ENCODE measurements at regions not wholly inside any gene's neighbourhood (a gene's known extent, or its start where the extent isn't known, plus 50 kb on each side); places are given as distances from the start of the nearest gene placed in this dataset.
"Not testable (repeated sequence)": the region's sequence is repeated elsewhere in the genome, so short reads cannot be mapped to it uniquely, and the experiment has no call there.

- TF ChIP-seq EP300 (IDR thresholded peaks at IDR 0.05) (no peak), POLR2AphosphoS5 (IDR thresholded peaks at IDR 0.05) (no peak), POLR2A (IDR thresholded peaks at IDR 0.05) (no peak), CTCF (IDR thresholded peaks at IDR 0.05) (no peak)
- Histone ChIP-seq H3K27ac (no peak overlapping the region), H3K27me3 (no peaks in the 10 kb centered on the region), H3K4me3 (no peak overlapping the region), H3K9me3 (no peaks in the 10 kb centered on the region), H3K36me3 (no peaks in the 10 kb centered on the region), H3K4me1 (no peaks in the 10 kb centered on the region)
- ATAC-seq = no peak
- 68 to 81% methylated on average over 2 of the region's 2 CpGs for WGBS, 2 donors (ENCODE audit: low coverage in 1 of 2)
Observed at GRCh38 chr11:90699791-90700400, 477.0 kb upstream of the CHORDC1 start.

- Histone ChIP-seq H3K4me1 (no peaks in the 10 kb centered on the region), H3K36me3 (no peaks in the 10 kb centered on the region), H3K27ac (no peak overlapping the region), H3K27me3 (no peaks in the 10 kb centered on the region), H3K4me3 (no peak overlapping the region), H3K9me3 (no peaks in the 10 kb centered on the region)
- TF ChIP-seq POLR2AphosphoS5 (IDR thresholded peaks at IDR 0.05) (no peak), CTCF (IDR thresholded peaks at IDR 0.05) (no peak), EP300 (IDR thresholded peaks at IDR 0.05) (no peak), POLR2A (IDR thresholded peaks at IDR 0.05) (no peak)
- no peak for ATAC-seq
Observed at GRCh38 chr11:90698238-90698637, 475.4 kb upstream of the CHORDC1 start.

GRCh38 chr11:90675496-90675895 lies 452.6 kb upstream of the CHORDC1 start:
- not testable (repeated sequence) for H3K4me1 ChIP-seq, H3K36me3 ChIP-seq, H3K27me3 ChIP-seq, H3K9me3 ChIP-seq, ATAC-seq, H3K4me3 ChIP-seq, H3K27ac ChIP-seq
- WGBS, 2 donors (ENCODE audit: low coverage in 1 of 2) = no CpG with 5 or more reads among the region's 1 CpG

GRCh38 chr11:90669094-90669493 lies 446.2 kb upstream of the CHORDC1 start:
- ATAC-seq = no peak
- H3K27ac ChIP-seq = no peak overlapping the region
- no peaks in the 10 kb centered on the region for H3K36me3 ChIP-seq
- TF ChIP-seq EP300 (IDR thresholded peaks at IDR 0.05) (no peak), POLR2A (IDR thresholded peaks at IDR 0.05) (no peak), CTCF (IDR thresholded peaks at IDR 0.05) (no peak), POLR2AphosphoS5 (IDR thresholded peaks at IDR 0.05) (no peak)
- H3K9me3 ChIP-seq = no peaks in the 10 kb centered on the region
- WGBS, 2 donors (ENCODE audit: low coverage in 1 of 2) = 92 to 100% methylated on average over 2 of the region's 2 CpGs
- H3K4me3 ChIP-seq = no peak overlapping the region
- H3K4me1 ChIP-seq = no peaks in the 10 kb centered on the region
- H3K27me3 ChIP-seq = no peaks in the 10 kb centered on the region

GRCh38 chr11:90668502-90668901 lies 445.7 kb upstream of the CHORDC1 start:
- Histone ChIP-seq H3K27ac (no peak overlapping the region), H3K27me3 (no peaks in the 10 kb centered on the region), H3K4me1 (no peaks in the 10 kb centered on the region), H3K9me3 (no peaks in the 10 kb centered on the region), H3K4me3 (no peak overlapping the region), H3K36me3 (no peaks in the 10 kb centered on the region)
- ATAC-seq = no peak
- TF ChIP-seq POLR2AphosphoS5 (IDR thresholded peaks at IDR 0.05) = no peak
- TF ChIP-seq CTCF (IDR thresholded peaks at IDR 0.05) = no peak
- no peak for TF ChIP-seq POLR2A (IDR thresholded peaks at IDR 0.05)
- no peak for TF ChIP-seq EP300 (IDR thresholded peaks at IDR 0.05)
